Coronary artery (tissue), 2 donors: ENCODE measurements at regions not wholly inside any gene's neighbourhood (a gene's known extent, or its start where the extent isn't known, plus 50 kb on each side); places are given as distances from the start of the nearest gene placed in this dataset.

Experiments
- DNase-seq: peaks from one replicate; pipeline ENCODE4 v3.0.0-alpha.2; 2017; ENCODE audit warnings: low spot score
- H3K27ac ChIP-seq, 2 donors: fragments of 200-600 bp; sonication (generic); one replicate each; pipeline ENCODE4 v1.5.1; 2016 to 2019
- H3K4me3 ChIP-seq: fragments of 200-600 bp; sonication (generic); 2 replicates; pipeline ENCODE4 v1.5.1; 2016; ENCODE audit warnings: mild to moderate bottlenecking, moderate library complexity
- TF ChIP-seq, protein P1 (sequence below): fragments of 200-600 bp; sonication (generic); IDR thresholded peaks from one replicate; pipeline ENCODE4 v1.5.1; 2019; ENCODE audit warnings: antibody characterized with exemption

DNA sequence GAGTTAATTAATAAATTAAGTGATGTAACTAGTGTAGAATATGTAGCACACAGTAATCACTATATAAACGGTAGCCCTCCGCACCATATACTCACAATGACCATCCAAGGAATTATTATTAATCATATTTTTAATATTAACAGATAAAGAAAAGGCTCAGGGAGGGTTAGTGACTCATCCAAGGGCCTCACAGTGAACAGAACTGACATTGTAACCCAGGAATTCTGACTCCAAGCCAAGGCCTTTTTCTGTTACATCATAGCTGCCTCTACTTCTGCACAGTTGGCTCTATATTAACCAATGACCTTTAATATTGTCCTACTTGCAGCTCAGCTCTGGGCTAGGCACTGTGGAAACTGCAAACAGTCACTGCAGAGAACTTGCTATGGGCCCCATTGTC, 117.5 kb upstream of the SIRPG start:
- no peak for DNase-seq
- TF ChIP-seq, protein P1, sequence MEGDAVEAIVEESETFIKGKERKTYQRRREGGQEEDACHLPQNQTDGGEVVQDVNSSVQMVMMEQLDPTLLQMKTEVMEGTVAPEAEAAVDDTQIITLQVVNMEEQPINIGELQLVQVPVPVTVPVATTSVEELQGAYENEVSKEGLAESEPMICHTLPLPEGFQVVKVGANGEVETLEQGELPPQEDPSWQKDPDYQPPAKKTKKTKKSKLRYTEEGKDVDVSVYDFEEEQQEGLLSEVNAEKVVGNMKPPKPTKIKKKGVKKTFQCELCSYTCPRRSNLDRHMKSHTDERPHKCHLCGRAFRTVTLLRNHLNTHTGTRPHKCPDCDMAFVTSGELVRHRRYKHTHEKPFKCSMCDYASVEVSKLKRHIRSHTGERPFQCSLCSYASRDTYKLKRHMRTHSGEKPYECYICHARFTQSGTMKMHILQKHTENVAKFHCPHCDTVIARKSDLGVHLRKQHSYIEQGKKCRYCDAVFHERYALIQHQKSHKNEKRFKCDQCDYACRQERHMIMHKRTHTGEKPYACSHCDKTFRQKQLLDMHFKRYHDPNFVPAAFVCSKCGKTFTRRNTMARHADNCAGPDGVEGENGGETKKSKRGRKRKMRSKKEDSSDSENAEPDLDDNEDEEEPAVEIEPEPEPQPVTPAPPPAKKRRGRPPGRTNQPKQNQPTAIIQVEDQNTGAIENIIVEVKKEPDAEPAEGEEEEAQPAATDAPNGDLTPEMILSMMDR = no peak
- Histone ChIP-seq H3K4me3 (no peak overlapping the region), H3K27ac (no peak overlapping the region)

DNA sequence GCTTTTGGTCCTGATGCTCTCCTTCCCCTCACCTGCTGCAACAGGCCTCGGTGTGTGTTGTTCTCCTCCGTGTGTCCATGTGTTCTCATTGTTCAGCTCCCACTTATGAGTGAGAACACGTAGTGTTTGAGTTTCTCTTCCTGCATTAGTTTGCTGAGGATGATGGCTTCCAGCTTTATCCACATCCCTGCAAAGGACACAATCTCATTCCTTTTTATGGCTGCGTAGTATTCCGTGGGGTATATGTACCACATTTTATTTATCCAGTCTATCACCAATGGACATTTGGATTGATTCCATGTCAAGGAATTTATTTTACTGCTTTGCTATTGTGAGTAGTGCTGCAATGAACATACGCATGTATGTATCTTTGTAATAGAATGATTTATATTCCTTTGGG, 116.9 kb upstream of the SIRPG start:
- no peak for DNase-seq
- TF ChIP-seq, protein P1 = no peak
- H3K4me3 ChIP-seq = no peak overlapping the region
- H3K27ac ChIP-seq = no peak overlapping the region

DNA sequence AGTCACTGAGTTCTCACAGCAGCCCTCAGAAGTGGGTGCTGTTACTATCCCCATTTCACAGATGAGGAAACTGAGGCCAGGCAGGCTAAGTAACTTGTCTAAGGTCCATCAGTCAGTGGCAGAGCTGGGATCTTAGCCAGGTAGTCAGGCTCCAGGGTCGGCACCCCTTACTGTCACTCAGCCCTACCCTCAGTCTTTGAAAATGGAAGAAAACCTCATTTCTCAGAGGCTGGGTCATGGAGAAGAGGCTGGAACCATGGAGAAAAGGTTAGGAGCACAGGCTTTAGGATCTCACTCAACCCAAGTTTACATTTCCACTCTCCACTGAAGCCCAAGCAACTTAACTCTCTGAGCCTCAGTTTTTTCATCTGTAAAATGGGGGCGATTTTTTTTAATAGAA, 116.2 kb upstream of the SIRPG start:
- DNase-seq = no peak
- TF ChIP-seq, protein P1 = no peak
- H3K4me3 ChIP-seq = no peak overlapping the region
- no peak overlapping the region for H3K27ac ChIP-seq

DNA sequence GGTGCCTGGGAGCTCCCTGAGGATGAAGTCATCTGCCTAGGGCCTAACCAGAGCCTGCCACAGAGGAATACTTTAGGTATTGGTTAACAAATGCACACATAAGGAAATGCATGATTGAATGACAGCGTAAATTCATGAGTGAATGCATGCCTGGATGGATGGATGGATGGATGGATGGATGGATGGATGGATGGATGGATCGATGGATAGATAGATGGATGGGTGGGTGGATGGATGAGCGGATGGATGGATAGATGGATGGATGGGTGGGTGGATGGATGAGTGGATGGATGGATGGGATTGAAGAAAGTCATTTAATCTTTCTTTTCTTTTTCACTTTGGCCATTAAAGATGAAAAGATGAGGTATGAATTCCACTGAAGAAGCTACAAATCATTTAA, 111.9 kb upstream of the SIRPG start:
- TF ChIP-seq, protein P1 = no peak
- no peak for DNase-seq
- H3K4me3 ChIP-seq = no peak overlapping the region
- no peak overlapping the region for H3K27ac ChIP-seq

DNA sequence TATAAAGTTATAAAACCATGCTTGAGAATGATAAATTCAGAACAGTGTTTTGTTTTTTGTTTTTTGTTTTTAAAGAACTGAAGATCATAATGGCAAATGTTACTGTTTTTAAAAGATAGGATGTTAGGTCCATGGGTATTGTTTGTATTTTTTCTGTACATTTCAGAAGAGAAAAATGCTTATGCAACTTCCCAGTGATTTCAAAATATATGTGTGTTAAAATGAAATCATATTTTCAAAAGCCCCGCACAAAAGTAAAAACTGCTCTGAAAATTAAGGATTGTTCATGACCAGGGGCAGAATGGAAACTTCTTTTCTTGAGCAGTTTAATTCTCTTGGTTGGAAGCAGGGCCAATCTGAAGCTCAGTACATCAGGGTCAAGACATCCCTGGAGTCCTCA, 109.2 kb upstream of the SIRPG start:
- Histone ChIP-seq H3K4me3 (no peak overlapping the region), H3K27ac (no peak overlapping the region)
- DNase-seq = no peak
- TF ChIP-seq, protein P1 = no peak

DNA sequence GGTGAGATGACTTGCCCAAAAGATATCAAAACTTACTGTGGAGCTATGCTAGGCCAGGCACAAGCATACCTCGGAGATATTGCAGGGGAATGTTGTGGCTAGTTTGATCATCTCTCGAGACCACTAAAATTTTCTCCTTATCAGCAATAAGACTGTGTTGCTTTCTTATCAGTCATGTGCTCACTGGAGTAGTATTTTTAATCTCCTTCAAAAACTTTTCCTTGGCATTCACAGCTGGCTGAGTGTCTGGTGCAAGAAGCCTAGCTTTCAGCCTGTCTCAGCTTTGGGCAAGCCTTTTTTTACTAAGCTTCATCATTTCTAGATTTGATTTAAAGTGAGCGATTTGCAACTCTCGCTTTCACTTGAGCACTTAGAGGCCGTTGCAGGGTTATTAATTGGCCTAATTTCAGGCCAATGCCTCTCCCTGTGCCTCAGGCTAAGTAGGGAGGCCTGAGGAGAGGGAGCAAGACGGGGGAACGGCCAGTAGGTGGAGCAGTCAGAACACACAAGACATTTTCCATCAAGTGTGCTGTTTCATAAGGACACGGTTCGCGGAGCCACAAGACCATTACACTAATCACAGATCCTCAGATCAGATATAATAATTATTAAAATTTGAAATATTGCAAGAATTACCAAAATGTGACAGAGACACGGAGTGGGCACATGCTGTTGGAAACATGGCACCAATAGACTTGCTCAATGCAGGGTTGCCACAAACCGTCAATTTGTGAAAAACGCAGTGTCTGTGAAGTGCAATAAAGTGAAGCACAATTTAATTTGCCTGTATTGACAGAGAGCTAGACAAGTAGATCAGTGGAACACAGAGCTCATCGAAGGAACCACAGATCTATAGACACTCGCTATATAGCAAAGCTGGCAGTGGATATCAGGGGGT, 106.8 kb upstream of the SIRPG start:
- Histone ChIP-seq H3K4me3 (no peak overlapping the region), H3K27ac (no peak overlapping the region)
- DNase-seq = no peak
- TF ChIP-seq, protein P1 = peak; percentile 61

DNA sequence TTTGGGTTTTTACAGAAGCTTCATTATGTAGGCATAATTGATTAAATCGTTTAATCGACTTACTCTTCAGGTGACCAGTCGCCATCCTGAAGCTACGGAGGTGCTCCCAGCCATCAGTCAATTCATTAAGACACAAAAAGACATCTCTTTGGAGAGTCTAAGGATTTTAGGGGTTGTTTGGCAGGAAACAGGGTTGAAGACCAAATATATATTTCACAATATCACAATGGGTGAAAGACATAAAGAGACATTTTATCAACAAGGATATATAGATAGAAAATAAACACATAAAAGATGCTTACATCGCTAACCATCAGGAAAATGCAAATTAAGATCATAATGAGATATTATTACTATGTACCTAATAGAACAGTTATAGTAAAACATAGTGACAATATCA, 104.0 kb upstream of the SIRPG start:
- Histone ChIP-seq H3K27ac (no peak overlapping the region), H3K4me3 (no peak overlapping the region)
- TF ChIP-seq, protein P1 = no peak
- no peak for DNase-seq
